K562 (cell line): ENCODE measurements at regions not wholly inside any gene's neighbourhood (a gene's known extent, or its start where the extent isn't known, plus 50 kb on each side); places are given as distances from the start of the nearest gene placed in this dataset.

Experiments
- ATAC-seq: fragments of 200-7000 bp; cut with Tn5 transposase; 3 replicates; pipeline ENCODE4 v1.9.1; 2020; ENCODE audit warnings: moderate library complexity
- BruUV-seq: library from RNA; stranded (reverse); fragments of 400-500 nt; replicated peaks from 2 replicates; lab custom pipeline; 2021; lab: Mats Ljungman, UMichigan
- CTCF ChIA-PET: fragments of 300-600 bp; formaldehyde crosslinking; extraction: SDS; loops from one replicate; lab custom pipeline; 2021; ENCODE audit warnings: low intra/inter-chr PET ratio; lab: Yijun Ruan, JAX
- POLR2A ChIA-PET: fragments of 300-600, 350-650 bp; sonication (Branson Sonifier 250); formaldehyde crosslinking; extraction: SDS; loops from one replicate; lab custom pipeline; 2021; ENCODE audit warnings: antibody characterized with exemption, inconsistent platforms; lab: Yijun Ruan, JAX
- DNase-seq, 4 experiments: peaks; one replicate each; pipeline versions ENCODE4 v3.0.0 to v3.0.0-alpha.2; 2011 to 2018; ENCODE audit warnings: low spot score in 3 of 4, mixed read lengths in 3 of 4; ENCODE audit errors: extremely low read depth in 1 of 4
- FAIRE-seq: peaks from 2 replicates; lab custom pipeline; 2011; peaks lifted over from hg19 to GRCh38; lab: Jason Lieb, UNC
- H2AFZ ChIP-seq: 2 replicates; pipeline ENCODE4 v1.6.0; 2011; ENCODE audit warnings: low read depth, low read length, control low read depth, inconsistent platforms
- H3K27ac ChIP-seq: fragments of 200-600 bp; 3 replicates; pipeline ENCODE4 v1.8.0; 2011; ENCODE audit warnings: low read depth, mild to moderate bottlenecking, control low read depth, inconsistent platforms, low read length, moderate library complexity, mixed read lengths; ENCODE audit errors: extremely low read depth
- H3K27me3 ChIP-seq, 2 experiments: fragments of 300-600 bp in 1 of 2; 2 replicates in 1 of 2; 3 replicates in 1 of 2; pipeline versions ENCODE4 v1.6.0 to v1.8.0; 2011; ENCODE audit warnings: inconsistent platforms in 2 of 2, low read length in 2 of 2, mild to moderate bottlenecking in 1 of 2, mixed read lengths in 1 of 2, moderate library complexity in 1 of 2; ENCODE audit not compliant: control insufficient read depth in 2 of 2, insufficient read depth in 2 of 2
- H3K36me3 ChIP-seq: fragments of 300-600 bp; 3 replicates; pipeline ENCODE4 v1.8.0; 2011; ENCODE audit warnings: mild to moderate bottlenecking, low read length, inconsistent platforms; ENCODE audit not compliant: control insufficient read depth, insufficient read depth
- H3K4me1 ChIP-seq, 2 experiments: fragments of 200-600 bp in 1 of 2; replicated peaks in 1 of 2; 2 replicates in 1 of 2; 3 replicates in 1 of 2; pipeline versions ENCODE4 v1.5.1 to v1.8.0; 2011; ENCODE audit warnings: inconsistent platforms in 2 of 2, low read length in 2 of 2, mild to moderate bottlenecking in 1 of 2, mixed read lengths in 1 of 2, moderate library complexity in 1 of 2; ENCODE audit not compliant: control insufficient read depth in 2 of 2, insufficient read depth in 2 of 2
- H3K4me2 ChIP-seq: 2 replicates; pipeline ENCODE4 v1.6.1; 2011; ENCODE audit warnings: low read length, control low read depth, inconsistent platforms, mixed read lengths; ENCODE audit not compliant: insufficient read depth
- H3K4me3 ChIP-seq: fragments of 200-600 bp; sonication (generic), shearing (Covaris generic); 2 replicates; pipeline ENCODE4 v1.5.1; 2016; ENCODE audit warnings: control low read depth, inconsistent platforms
- H3K79me2 ChIP-seq: fragments of 200-600 bp; 3 replicates; pipeline ENCODE4 v1.8.0; 2011; ENCODE audit warnings: low read length, inconsistent platforms; ENCODE audit not compliant: control insufficient read depth, insufficient read depth
- H3K9ac ChIP-seq, 2 experiments: 2 replicates each; pipeline versions ENCODE4 v1.6.0 to v1.6.1; 2011; ENCODE audit warnings: low read depth in 2 of 2, low read length in 2 of 2, control low read depth in 1 of 2, inconsistent platforms in 1 of 2, mild to moderate bottlenecking in 1 of 2, mixed read lengths in 1 of 2; ENCODE audit not compliant: insufficient read depth in 1 of 2
- H3K9me1 ChIP-seq: one replicate; pipeline ENCODE4 v1.6.0; 2011; ENCODE audit warnings: inconsistent platforms, mild to moderate bottlenecking, low read length, moderate library complexity; ENCODE audit not compliant: control insufficient read depth, insufficient read depth
- H3K9me3 ChIP-seq: replicated peaks from 2 replicates; pipeline ENCODE4 v1.5.1; 2011; ENCODE audit warnings: low read depth, low read length, inconsistent platforms; ENCODE audit not compliant: control insufficient read depth, insufficient read depth
- H4K20me1 ChIP-seq: replicated peaks from 2 replicates; pipeline ENCODE4 v1.6.1; 2011; ENCODE audit warnings: low read length, inconsistent platforms, mixed read lengths; ENCODE audit not compliant: control insufficient read depth, insufficient read depth
- ESRRB ChIP-seq: fragments of 250-450 bp; sonication (Bioruptor Pico); IDR thresholded peaks from 2 replicates; pipeline ENCODE4 v1.5.0; 2020; ENCODE audit warnings: mild to moderate bottlenecking, moderate library complexity, borderline replicate concordance
- GABPB1 ChIP-seq: sonication (generic); formaldehyde crosslinking; IDR thresholded peaks from 2 replicates; pipeline ENCODE4 v1.8.0; 2022; ENCODE audit warnings: mild to moderate bottlenecking, missing genetic modification reagents
- MECOM ChIP-seq: fragments of 250-450 bp; sonication (Bioruptor Pico); IDR thresholded peaks from 2 replicates; pipeline ENCODE4 v1.8.0; 2022; ENCODE audit warnings: inconsistent platforms
- NCOA2 ChIP-seq, 2 experiments: fragments of 450-650 bp; IDR thresholded peaks; 2 replicates each; pipeline ENCODE4 v1.6.1; 2018; ENCODE audit warnings: mild to moderate bottlenecking in 2 of 2, moderate library complexity in 1 of 2; ENCODE audit not compliant: partially characterized antibody in 2 of 2
- SOX6 ChIP-seq: fragments of 450-650 bp; IDR thresholded peaks from 2 replicates; pipeline ENCODE4 v1.6.1; 2014; ENCODE audit warnings: mild to moderate bottlenecking
- WGBS: fragments of 100-300 bp; shearing (Covaris generic); methylation state at CpG from one replicate; pipeline ENCODE4 v1.1.6; 2016; ENCODE audit warnings: low coverage, mixed read lengths; ENCODE audit not compliant: insufficient coverage; ENCODE audit errors: missing lambda C conversion rate; 5-methylcytosine and 5-hydroxymethylcytosine counted together
- in situ Hi-C: fragments of 300-500 bp; cut with MboI; formaldehyde crosslinking; loops from 4 replicates; pipeline ENCODE4 v1.15.0; 2018; ENCODE audit warnings: inconsistent platforms, mixed read lengths
- intact Hi-C: fragments of 100-400 bp; cut with micrococcal nuclease; formaldehyde crosslinking; loops from 2 replicates; pipeline ENCODE4 v1.14.2; 2022
- TF ChIP-seq, protein P1 (sequence below): sonication (generic); formaldehyde crosslinking; IDR thresholded peaks from 2 replicates; pipeline ENCODE4 v1.8.1; 2023; ENCODE audit warnings: mild to moderate bottlenecking, missing genetic modification reagents
- TF ChIP-seq, protein P2 (sequence below): fragments of 450-650 bp; IDR thresholded peaks from 2 replicates; pipeline ENCODE4 v1.6.1; 2018; ENCODE audit warnings: mild to moderate bottlenecking, low read depth; ENCODE audit not compliant: partially characterized antibody
- TF ChIP-seq, protein P3 (sequence below): fragments of 250-450 bp; sonication (Bioruptor Pico); IDR thresholded peaks from 2 replicates; pipeline ENCODE4 v1.5.0; 2020; ENCODE audit warnings: mild to moderate bottlenecking, borderline replicate concordance
- TF ChIP-seq, protein P4 (sequence below): fragments of 250-450 bp; sonication (Bioruptor Pico); IDR thresholded peaks from 2 replicates; pipeline ENCODE4 v1.8.0; 2022; ENCODE audit warnings: moderate library complexity, mild to moderate bottlenecking, inconsistent platforms
- TF ChIP-seq, protein P5 (sequence below): fragments of 250-450 bp; sonication (Bioruptor Pico); IDR thresholded peaks from 2 replicates; pipeline ENCODE4 v1.6.1; 2021; ENCODE audit warnings: mild to moderate bottlenecking

DNA sequence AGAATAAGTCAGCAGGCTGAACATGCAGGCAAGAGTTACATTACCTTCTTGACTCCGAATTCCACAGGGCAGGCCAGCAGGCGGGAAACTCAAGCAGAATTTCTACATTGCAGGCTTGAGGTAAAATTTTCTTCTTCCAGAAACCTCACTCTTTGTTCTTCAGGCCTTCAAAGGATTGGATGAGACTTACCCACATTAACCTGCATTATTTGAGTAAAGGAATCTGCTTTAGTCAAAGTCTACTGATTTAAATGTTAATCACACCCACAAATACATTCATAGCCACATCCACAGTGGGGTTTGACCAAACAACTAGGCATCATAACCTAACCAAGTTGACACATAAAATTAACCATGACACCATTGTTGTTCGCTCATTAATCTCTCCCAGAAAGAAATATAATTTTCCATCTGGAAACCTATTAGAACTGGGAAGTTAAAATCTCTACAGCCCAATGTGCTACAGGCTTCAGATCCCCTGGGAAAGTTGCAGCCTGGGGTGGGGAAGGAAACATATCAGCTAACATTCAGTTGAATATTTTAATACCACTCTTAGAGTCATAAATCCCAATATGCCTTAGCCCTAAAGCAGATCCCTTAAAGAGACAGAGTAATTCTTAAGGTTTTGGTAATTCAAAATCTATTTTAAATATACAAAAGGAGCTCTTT lies 468.2 kb upstream of the TNP1 start:
- in situ Hi-C loops, result no loop called here
- no TSS peak for BruUV-seq
- Histone ChIP-seq H3K4me3 (no peak overlapping the region), H3K9me1 (no peaks in the 10 kb centered on the region), H3K27ac (no peak overlapping the region), H3K4me1 (no peaks in the 10 kb centered on the region), H3K9ac (no peak overlapping the region), H4K20me1 (no peaks in the 10 kb centered on the region), H3K9me3 (no peaks in the 10 kb centered on the region), H3K4me2 (no peak overlapping the region), H2AFZ (no peak overlapping the region), H3K27me3 (no peaks in the 10 kb centered on the region), H3K36me3 (no peaks in the 10 kb centered on the region), H3K79me2 (no peaks in the 10 kb centered on the region)
- DNase-seq, result no peak
- ChIA-PET CTCF (no interaction called here), POLR2A (no interaction called here)
- no peak for ATAC-seq
- WGBS, result 0% methylated on average over 3 of the region's 3 CpGs
- FAIRE-seq, result no peak
- intact Hi-C loops, result no loop called here
- TF ChIP-seq SOX6 (no peak), MECOM (CRISPR knock-in tag) (no peak), ESRRB (CRISPR knock-in tag) (no peak), GABPB1 (CRISPR knock-in tag) (no peak), NCOA2 (IDR thresholded peaks at IDR 0.05; ENCODE audit: partially characterized antibody in 2 of 2) (no peak)
- TF ChIP-seq, protein P1, sequence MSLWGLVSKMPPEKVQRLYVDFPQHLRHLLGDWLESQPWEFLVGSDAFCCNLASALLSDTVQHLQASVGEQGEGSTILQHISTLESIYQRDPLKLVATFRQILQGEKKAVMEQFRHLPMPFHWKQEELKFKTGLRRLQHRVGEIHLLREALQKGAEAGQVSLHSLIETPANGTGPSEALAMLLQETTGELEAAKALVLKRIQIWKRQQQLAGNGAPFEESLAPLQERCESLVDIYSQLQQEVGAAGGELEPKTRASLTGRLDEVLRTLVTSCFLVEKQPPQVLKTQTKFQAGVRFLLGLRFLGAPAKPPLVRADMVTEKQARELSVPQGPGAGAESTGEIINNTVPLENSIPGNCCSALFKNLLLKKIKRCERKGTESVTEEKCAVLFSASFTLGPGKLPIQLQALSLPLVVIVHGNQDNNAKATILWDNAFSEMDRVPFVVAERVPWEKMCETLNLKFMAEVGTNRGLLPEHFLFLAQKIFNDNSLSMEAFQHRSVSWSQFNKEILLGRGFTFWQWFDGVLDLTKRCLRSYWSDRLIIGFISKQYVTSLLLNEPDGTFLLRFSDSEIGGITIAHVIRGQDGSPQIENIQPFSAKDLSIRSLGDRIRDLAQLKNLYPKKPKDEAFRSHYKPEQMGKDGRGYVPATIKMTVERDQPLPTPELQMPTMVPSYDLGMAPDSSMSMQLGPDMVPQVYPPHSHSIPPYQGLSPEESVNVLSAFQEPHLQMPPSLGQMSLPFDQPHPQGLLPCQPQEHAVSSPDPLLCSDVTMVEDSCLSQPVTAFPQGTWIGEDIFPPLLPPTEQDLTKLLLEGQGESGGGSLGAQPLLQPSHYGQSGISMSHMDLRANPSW, result no peak
- TF ChIP-seq, protein P2, sequence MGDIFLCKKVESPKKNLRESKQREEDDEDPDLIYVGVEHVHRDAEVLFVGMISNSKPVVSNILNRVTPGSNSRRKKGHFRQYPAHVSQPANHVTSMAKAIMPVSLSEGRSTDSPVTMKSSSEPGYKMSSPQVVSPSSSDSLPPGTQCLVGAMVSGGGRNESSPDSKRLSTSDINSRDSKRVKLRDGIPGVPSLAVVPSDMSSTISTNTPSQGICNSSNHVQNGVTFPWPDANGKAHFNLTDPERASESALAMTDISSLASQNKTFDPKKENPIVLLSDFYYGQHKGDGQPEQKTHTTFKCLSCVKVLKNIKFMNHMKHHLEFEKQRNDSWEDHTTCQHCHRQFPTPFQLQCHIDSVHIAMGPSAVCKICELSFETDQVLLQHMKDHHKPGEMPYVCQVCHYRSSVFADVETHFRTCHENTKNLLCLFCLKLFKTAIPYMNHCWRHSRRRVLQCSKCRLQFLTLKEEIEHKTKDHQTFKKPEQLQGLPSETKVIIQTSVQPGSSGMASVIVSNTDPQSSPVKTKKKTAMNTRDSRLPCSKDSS, result no peak
- TF ChIP-seq, protein P3, sequence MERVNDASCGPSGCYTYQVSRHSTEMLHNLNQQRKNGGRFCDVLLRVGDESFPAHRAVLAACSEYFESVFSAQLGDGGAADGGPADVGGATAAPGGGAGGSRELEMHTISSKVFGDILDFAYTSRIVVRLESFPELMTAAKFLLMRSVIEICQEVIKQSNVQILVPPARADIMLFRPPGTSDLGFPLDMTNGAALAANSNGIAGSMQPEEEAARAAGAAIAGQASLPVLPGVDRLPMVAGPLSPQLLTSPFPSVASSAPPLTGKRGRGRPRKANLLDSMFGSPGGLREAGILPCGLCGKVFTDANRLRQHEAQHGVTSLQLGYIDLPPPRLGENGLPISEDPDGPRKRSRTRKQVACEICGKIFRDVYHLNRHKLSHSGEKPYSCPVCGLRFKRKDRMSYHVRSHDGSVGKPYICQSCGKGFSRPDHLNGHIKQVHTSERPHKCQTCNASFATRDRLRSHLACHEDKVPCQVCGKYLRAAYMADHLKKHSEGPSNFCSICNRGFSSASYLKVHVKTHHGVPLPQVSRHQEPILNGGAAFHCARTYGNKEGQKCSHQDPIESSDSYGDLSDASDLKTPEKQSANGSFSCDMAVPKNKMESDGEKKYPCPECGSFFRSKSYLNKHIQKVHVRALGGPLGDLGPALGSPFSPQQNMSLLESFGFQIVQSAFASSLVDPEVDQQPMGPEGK, result no peak
- TF ChIP-seq, protein P4, sequence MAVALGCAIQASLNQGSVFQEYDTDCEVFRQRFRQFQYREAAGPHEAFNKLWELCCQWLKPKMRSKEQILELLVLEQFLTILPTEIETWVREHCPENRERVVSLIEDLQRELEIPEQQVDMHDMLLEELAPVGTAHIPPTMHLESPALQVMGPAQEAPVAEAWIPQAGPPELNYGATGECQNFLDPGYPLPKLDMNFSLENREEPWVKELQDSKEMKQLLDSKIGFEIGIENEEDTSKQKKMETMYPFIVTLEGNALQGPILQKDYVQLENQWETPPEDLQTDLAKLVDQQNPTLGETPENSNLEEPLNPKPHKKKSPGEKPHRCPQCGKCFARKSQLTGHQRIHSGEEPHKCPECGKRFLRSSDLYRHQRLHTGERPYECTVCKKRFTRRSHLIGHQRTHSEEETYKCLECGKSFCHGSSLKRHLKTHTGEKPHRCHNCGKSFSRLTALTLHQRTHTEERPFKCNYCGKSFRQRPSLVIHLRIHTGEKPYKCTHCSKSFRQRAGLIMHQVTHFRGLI (CRISPR knock-in tag), result no peak
- TF ChIP-seq, protein P5, sequence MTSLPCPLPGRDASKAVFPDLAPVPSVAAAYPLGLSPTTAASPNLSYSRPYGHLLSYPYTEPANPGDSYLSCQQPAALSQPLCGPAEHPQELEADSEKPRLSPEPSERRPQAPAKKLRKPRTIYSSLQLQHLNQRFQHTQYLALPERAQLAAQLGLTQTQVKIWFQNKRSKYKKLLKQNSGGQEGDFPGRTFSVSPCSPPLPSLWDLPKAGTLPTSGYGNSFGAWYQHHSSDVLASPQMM (CRISPR knock-in tag), result no peak
